MM.1S (cell line): ENCODE measurements at regions not wholly inside any gene's neighbourhood (a gene's known extent, or its start where the extent isn't known, plus 50 kb on each side); places are given as distances from the start of the nearest gene placed in this dataset.

Experiments used
- DNase-seq: peaks from one replicate; pipeline ENCODE4 v3.0.0-alpha.2; 2015
- H2AFZ ChIP-seq: fragments of 300-600 bp; sonication (generic); 2 replicates; pipeline ENCODE4 v1.6.0; 2016; ENCODE audit warnings: antibody characterized with exemption, low read length
- H3F3A ChIP-seq: fragments of 300-600 bp; sonication (generic); 2 replicates; pipeline ENCODE4 v1.6.1; 2016; ENCODE audit warnings: mild to moderate bottlenecking, antibody characterized with exemption, low read length, moderate library complexity, mixed read lengths; ENCODE audit not compliant: insufficient read depth
- H3K27ac ChIP-seq: fragments of 300-600 bp; sonication (generic); 2 replicates; pipeline ENCODE4 v1.5.1; 2016; ENCODE audit warnings: mild to moderate bottlenecking, low read length
- H3K27me3 ChIP-seq: fragments of 300-600 bp; sonication (generic); replicated peaks from 2 replicates; pipeline ENCODE4 v1.6.0; 2016; ENCODE audit warnings: low read length; ENCODE audit not compliant: insufficient read depth
- H3K36me3 ChIP-seq: fragments of 300-600 bp; sonication (generic); replicated peaks from 2 replicates; pipeline ENCODE4 v1.6.1; 2016; ENCODE audit warnings: mild to moderate bottlenecking, low read length, mixed read lengths; ENCODE audit not compliant: insufficient read depth
- H3K4me1 ChIP-seq: fragments of 300-600 bp; sonication (generic); 2 replicates; pipeline ENCODE4 v1.6.1; 2016; ENCODE audit warnings: low read length, mixed read lengths
- H3K4me2 ChIP-seq: fragments of 300-600 bp; sonication (generic); 2 replicates; pipeline ENCODE4 v1.6.0; 2016; ENCODE audit warnings: low read depth, low read length
- H3K4me3 ChIP-seq: fragments of 300-600 bp; sonication (generic); 2 replicates; pipeline ENCODE4 v1.5.1; 2016; ENCODE audit warnings: low read length, mixed read lengths
- H3K79me2 ChIP-seq: fragments of 300-600 bp; sonication (generic); 2 replicates; pipeline ENCODE4 v1.6.1; 2016; ENCODE audit warnings: mixed run types, low read length, mixed read lengths
- H3K9ac ChIP-seq: fragments of 300-600 bp; sonication (generic); 2 replicates; pipeline ENCODE4 v1.6.1; 2016; ENCODE audit warnings: low read length, mixed read lengths
- H3K9me2 ChIP-seq: fragments of 300-600 bp; sonication (generic); replicated peaks from 2 replicates; pipeline ENCODE4 v1.6.1; 2016; ENCODE audit warnings: mild to moderate bottlenecking, low read length, mixed read lengths; ENCODE audit not compliant: insufficient read depth
- H3K9me3 ChIP-seq: fragments of 300-600 bp; sonication (generic); replicated peaks from 2 replicates; pipeline ENCODE4 v1.6.1; 2016; ENCODE audit warnings: mild to moderate bottlenecking, low read length, mixed read lengths; ENCODE audit not compliant: insufficient read depth
- H4K20me1 ChIP-seq: fragments of 300-600 bp; sonication (generic); 2 replicates; pipeline ENCODE4 v1.6.1; 2016; ENCODE audit warnings: mild to moderate bottlenecking, low read length, moderate library complexity, mixed read lengths; ENCODE audit not compliant: insufficient read depth
- CTCF ChIP-seq: fragments of 300-600 bp; sonication (generic); IDR thresholded peaks from 2 replicates; pipeline ENCODE4 v1.5.1; 2016; ENCODE audit warnings: antibody characterized with exemption, low read length, mixed read lengths
- EZH2 ChIP-seq: fragments of 300-600 bp; sonication (generic); optimal IDR thresholded peaks from 2 replicates; pipeline ENCODE3; 2017; ENCODE audit warnings: low read depth, mild to moderate bottlenecking, antibody characterized with exemption, low read length, mixed read lengths
- EZH2phosphoT487 ChIP-seq: fragments of 300-600 bp; sonication (generic); IDR thresholded peaks from 2 replicates; pipeline ENCODE4 v1.6.1; 2018; ENCODE audit warnings: antibody characterized with exemption, low read length

GRCh38 chr2:9779596-9780264, 63.5 kb upstream of the TAF1B start:
- no peak overlapping the region for H3K27ac ChIP-seq

GRCh38 chr2:9780368-9781130, 62.7 kb upstream of the TAF1B start:
- peaks cover 6% of the 10 kb centered on the region; the same call in 1 of the 2 replicates for H3F3A ChIP-seq

More at GRCh38 chr2:9779596-9780264, 63.5 kb upstream of the TAF1B start:
- Histone ChIP-seq H3K27me3 (peaks cover 13% of the 10 kb centered on the region; the same call in 1 of the 2 replicates), H2AFZ (no peak overlapping the region), H3K4me1 (peaks cover 8% of the 10 kb centered on the region), H3F3A (peaks cover 6% of the 10 kb centered on the region; the same call in 1 of the 2 replicates), H3K9me2 (no peaks in the 10 kb centered on the region), H3K9ac (no peak overlapping the region), H3K79me2 (no peaks in the 10 kb centered on the region), H3K4me3 (0 out of 2 replicates have a peak overlapping the region, but pooled peaks have one; percentile 6), H3K4me2 (peak overlapping the region; percentile 11; the same call in 1 of the 2 replicates), H3K36me3 (no peaks in the 10 kb centered on the region), H4K20me1 (no peaks in the 10 kb centered on the region), H3K9me3 (no peaks in the 10 kb centered on the region)
- no peak for DNase-seq
- TF ChIP-seq CTCF (no peak), EZH2 (no peak), EZH2phosphoT487 (no peak)

GRCh38 chr2:9781252-9781651, 62.0 kb upstream of the TAF1B start:
- no peaks in the 10 kb centered on the region for H3K9me2 ChIP-seq
- H3K4me3 ChIP-seq = no peak overlapping the region
- TF ChIP-seq CTCF = no peak
- H3K9ac ChIP-seq = no peak overlapping the region
- H3F3A ChIP-seq = peaks cover 6% of the 10 kb centered on the region; the same call in 1 of the 2 replicates
- H3K4me1 ChIP-seq = peaks cover 8% of the 10 kb centered on the region
- no peaks in the 10 kb centered on the region for H3K79me2 ChIP-seq
- no peaks in the 10 kb centered on the region for H3K36me3 ChIP-seq
- no peaks in the 10 kb centered on the region for H4K20me1 ChIP-seq
- no peak overlapping the region for H3K27ac ChIP-seq
- no peak for DNase-seq
- 0 out of 2 replicates have a peak, but pooled peaks cover 1% of the 10 kb centered on the region for H3K27me3 ChIP-seq
- H2AFZ ChIP-seq = no peak overlapping the region
- H3K9me3 ChIP-seq = no peaks in the 10 kb centered on the region
- no peak overlapping the region for H3K4me2 ChIP-seq

More at GRCh38 chr2:9780368-9781130, 62.7 kb upstream of the TAF1B start:
- no peaks in the 10 kb centered on the region for H3K36me3 ChIP-seq
- TF ChIP-seq EZH2phosphoT487 (no peak), EZH2 (no peak), CTCF (no peak)
- H3K4me1 ChIP-seq = peaks cover 8% of the 10 kb centered on the region
- peak overlapping the region; percentile 11; the same call in 1 of the 2 replicates for H3K4me2 ChIP-seq
- peak overlapping the region; percentile 35; the same call in 1 of the 2 replicates for H2AFZ ChIP-seq
- H3K9ac ChIP-seq = no peak overlapping the region
- H3K9me3 ChIP-seq = no peaks in the 10 kb centered on the region
- H3K79me2 ChIP-seq = no peaks in the 10 kb centered on the region
- peak; percentile 22 for DNase-seq
- no peaks in the 10 kb centered on the region for H4K20me1 ChIP-seq
- peaks cover 8% of the 10 kb centered on the region; the same call in 1 of the 2 replicates for H3K27me3 ChIP-seq
- H3K27ac ChIP-seq = no peak overlapping the region
- 0 out of 2 replicates have a peak overlapping the region, but pooled peaks have one; percentile 6 for H3K4me3 ChIP-seq
- H3K9me2 ChIP-seq = no peaks in the 10 kb centered on the region
